ENCODE measurements at regions not wholly inside any gene's neighbourhood (a gene's known extent, or its start where the extent isn't known, plus 50 kb on each side); places are given as distances from the start of the nearest gene placed in this dataset.

DNA sequence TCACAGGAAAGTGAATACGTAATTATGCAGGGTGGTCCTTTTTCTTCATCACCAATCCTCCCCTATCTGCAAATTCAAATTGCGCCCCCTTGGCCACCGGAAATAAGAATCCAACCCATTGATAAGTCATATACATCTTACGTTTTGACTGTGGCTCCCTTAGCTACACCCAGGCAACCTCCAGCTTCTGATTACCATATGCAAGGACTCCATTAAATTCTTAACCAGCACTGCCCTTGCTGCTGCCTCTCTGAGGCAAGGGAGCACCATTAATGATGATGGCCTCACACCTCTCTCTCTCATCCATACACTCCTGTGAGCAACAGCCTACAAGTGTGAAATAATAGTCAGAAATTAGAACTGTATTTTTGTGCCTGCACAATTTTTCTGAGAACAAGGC, 106.0 kb upstream of the NOCT start:
- Histone ChIP-seq H3K4me1 (replicated peaks) (peaks cover 13% of the 10 kb centered on the region), H3K4me3 (no peak overlapping the region), H3K9me3 (no peaks in the 10 kb centered on the region), H3K27ac (peak overlapping the region; percentile 80 to 88), H3K36me3 (no peaks in the 10 kb centered on the region), H3K27me3 (replicated peaks; ENCODE audit: insufficient read depth) (no peaks in the 10 kb centered on the region)
- 79% methylated on average over 4 of the region's 4 CpGs for WGBS
- intact Hi-C loops (cut with DNase I) = no loop called here
- no peak for DNase-seq (ENCODE audit: low spot score)
- TF ChIP-seq POLR2AphosphoS5 (IDR thresholded peaks at IDR 0.05) (no peak), POLR2A (IDR thresholded peaks at IDR 0.05) (no peak)
- TF ChIP-seq, protein P1, sequence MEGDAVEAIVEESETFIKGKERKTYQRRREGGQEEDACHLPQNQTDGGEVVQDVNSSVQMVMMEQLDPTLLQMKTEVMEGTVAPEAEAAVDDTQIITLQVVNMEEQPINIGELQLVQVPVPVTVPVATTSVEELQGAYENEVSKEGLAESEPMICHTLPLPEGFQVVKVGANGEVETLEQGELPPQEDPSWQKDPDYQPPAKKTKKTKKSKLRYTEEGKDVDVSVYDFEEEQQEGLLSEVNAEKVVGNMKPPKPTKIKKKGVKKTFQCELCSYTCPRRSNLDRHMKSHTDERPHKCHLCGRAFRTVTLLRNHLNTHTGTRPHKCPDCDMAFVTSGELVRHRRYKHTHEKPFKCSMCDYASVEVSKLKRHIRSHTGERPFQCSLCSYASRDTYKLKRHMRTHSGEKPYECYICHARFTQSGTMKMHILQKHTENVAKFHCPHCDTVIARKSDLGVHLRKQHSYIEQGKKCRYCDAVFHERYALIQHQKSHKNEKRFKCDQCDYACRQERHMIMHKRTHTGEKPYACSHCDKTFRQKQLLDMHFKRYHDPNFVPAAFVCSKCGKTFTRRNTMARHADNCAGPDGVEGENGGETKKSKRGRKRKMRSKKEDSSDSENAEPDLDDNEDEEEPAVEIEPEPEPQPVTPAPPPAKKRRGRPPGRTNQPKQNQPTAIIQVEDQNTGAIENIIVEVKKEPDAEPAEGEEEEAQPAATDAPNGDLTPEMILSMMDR (IDR thresholded peaks at IDR 0.05) = no peak

- no peaks in the 10 kb centered on the region for H3K27me3 ChIP-seq (replicated peaks; ENCODE audit: insufficient read depth)
- no peaks in the 10 kb centered on the region for H3K9me3 ChIP-seq
- DNase-seq (ENCODE audit: low spot score) = no peak
- H3K4me3 ChIP-seq = no peak overlapping the region
- TF ChIP-seq POLR2A (IDR thresholded peaks at IDR 0.05) (no peak), POLR2AphosphoS5 (IDR thresholded peaks at IDR 0.05) (no peak)
- TF ChIP-seq, protein P1 (IDR thresholded peaks at IDR 0.05) = no peak
- peaks cover 13% of the 10 kb centered on the region for H3K4me1 ChIP-seq (replicated peaks)
- 96% methylated on average over 5 of the region's 5 CpGs for WGBS
- intact Hi-C loops (cut with DNase I) = no loop called here
- H3K36me3 ChIP-seq = no peaks in the 10 kb centered on the region
- peak overlapping the region; percentile 80 to 88 for H3K27ac ChIP-seq
Measured at GRCh38 chr4:138908134-138908533, 107.4 kb upstream of the NOCT start.

DNA sequence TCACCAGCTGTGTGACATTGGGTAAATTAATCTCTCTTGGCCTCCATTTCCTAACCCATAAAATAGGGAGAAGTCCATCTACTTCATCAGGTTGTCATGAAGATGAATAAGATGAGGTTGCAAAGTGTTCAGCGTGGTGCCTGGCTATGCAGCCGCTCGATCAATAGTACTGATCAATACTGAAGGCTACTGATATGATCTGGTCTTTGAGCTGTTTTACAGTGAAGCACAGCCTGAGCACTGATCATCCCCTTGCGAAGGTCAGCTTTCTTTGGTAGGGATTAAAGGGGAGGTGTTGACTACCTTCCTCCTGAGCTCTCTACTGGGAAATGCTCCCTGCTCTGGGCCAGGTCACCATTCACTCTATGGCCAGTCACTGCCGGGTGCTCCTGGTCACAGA, 108.4 kb upstream of the NOCT start:
- H3K27ac ChIP-seq = no peak overlapping the region
- TF ChIP-seq POLR2AphosphoS5 (IDR thresholded peaks at IDR 0.05) (no peak), POLR2A (IDR thresholded peaks at IDR 0.05) (no peak)
- TF ChIP-seq, protein P1 (IDR thresholded peaks at IDR 0.05) = no peak
- intact Hi-C loops (cut with DNase I) = no loop called here
- H3K4me3 ChIP-seq = no peak overlapping the region
- no peaks in the 10 kb centered on the region for H3K36me3 ChIP-seq
- 97% methylated on average over 5 of the region's 5 CpGs for WGBS
- no peaks in the 10 kb centered on the region for H3K27me3 ChIP-seq (replicated peaks; ENCODE audit: insufficient read depth)
- H3K9me3 ChIP-seq = no peaks in the 10 kb centered on the region
- DNase-seq (ENCODE audit: low spot score) = no peak
- peaks cover 13% of the 10 kb centered on the region for H3K4me1 ChIP-seq (replicated peaks)

DNA sequence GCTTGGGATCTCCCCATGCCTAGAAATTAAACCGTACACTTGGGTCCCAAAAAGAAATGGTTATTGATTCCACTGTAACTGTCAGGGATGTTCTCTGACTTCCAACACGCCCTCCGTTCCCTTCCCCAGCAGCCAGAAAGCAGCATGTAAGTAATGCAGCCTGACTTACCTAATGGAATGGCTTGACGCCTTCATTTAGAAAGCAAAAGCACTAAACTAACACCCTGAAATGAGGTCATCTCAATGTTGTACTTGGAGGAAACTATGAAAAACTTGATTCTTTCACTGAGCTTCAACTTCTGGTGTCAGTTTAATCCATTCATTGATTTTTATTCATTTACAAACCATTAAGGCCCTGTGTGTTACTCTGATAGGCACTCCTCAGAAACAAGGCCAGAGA, 110.8 kb upstream of the NOCT start:
- Histone ChIP-seq H3K9me3 (no peaks in the 10 kb centered on the region), H3K27ac (no peak overlapping the region), H3K36me3 (no peaks in the 10 kb centered on the region), H3K4me3 (no peak overlapping the region), H3K27me3 (replicated peaks; ENCODE audit: insufficient read depth) (no peaks in the 10 kb centered on the region), H3K4me1 (replicated peaks) (no peaks in the 10 kb centered on the region)
- intact Hi-C loops (cut with DNase I) = no loop called here
- 93% methylated on average over 4 of the region's 4 CpGs for WGBS
- TF ChIP-seq, protein P1 (IDR thresholded peaks at IDR 0.05) = no peak
- TF ChIP-seq POLR2AphosphoS5 (IDR thresholded peaks at IDR 0.05) (no peak), POLR2A (IDR thresholded peaks at IDR 0.05) (no peak)
- DNase-seq (ENCODE audit: low spot score) = no peak

GRCh38 chr4:138903185-138903584, 112.4 kb upstream of the NOCT start:
- Histone ChIP-seq H3K36me3 (no peaks in the 10 kb centered on the region), H3K4me3 (no peak overlapping the region), H3K4me1 (replicated peaks) (no peaks in the 10 kb centered on the region), H3K27ac (no peak overlapping the region), H3K27me3 (replicated peaks; ENCODE audit: insufficient read depth) (no peaks in the 10 kb centered on the region), H3K9me3 (no peaks in the 10 kb centered on the region)
- TF ChIP-seq POLR2AphosphoS5 (IDR thresholded peaks at IDR 0.05) = no peak
- TF ChIP-seq, protein P1 (IDR thresholded peaks at IDR 0.05) = no peak
- 85% methylated on average over 3 of the region's 3 CpGs for WGBS
- no peak for DNase-seq (ENCODE audit: low spot score)
- intact Hi-C loops (cut with DNase I) = no loop called here
